HEK293 (cell line): ENCODE measurements at regions not wholly inside any gene's neighbourhood (a gene's known extent, or its start where the extent isn't known, plus 50 kb on each side); places are given as distances from the start of the nearest gene placed in this dataset.

ENCODE experiments used
- CTCF ChIA-PET: fragments of 350-600 bp; formaldehyde crosslinking; extraction: SDS; loops from one replicate; lab custom pipeline; 2021; ENCODE audit warnings: antibody characterized with exemption; lab: Yijun Ruan, JAX
- POLR2A ChIA-PET: fragments of 300-600 bp; formaldehyde crosslinking; extraction: SDS; loops from one replicate; lab custom pipeline; 2020; ENCODE audit warnings: antibody characterized with exemption, inconsistent platforms; lab: Yijun Ruan, JAX
- H3K27ac ChIP-seq: fragments of 200-500 bp; sonication (Bioruptor generic); 2 replicates; pipeline ENCODE4 v1.5.1; 2014; ENCODE audit warnings: low read depth, low read length, control low read depth, inconsistent platforms; ENCODE audit errors: extremely low read depth
- H3K36me3 ChIP-seq, 2 experiments: fragments of 200-500 bp in 1 of 2; sonication (Bioruptor generic) in 1 of 2; 1 replicate in 1 of 2; 2 replicates in 1 of 2; pipeline ENCODE4 v1.5.1; 2014 to 2017; ENCODE audit warnings: inconsistent platforms in 2 of 2, low read length in 2 of 2; ENCODE audit not compliant: control insufficient read depth in 2 of 2, insufficient read depth in 1 of 2
- H3K4me1 ChIP-seq: fragments of 200-500 bp; sonication (Bioruptor generic); 2 replicates; pipeline ENCODE4 v1.5.1; 2014; ENCODE audit warnings: mild to moderate bottlenecking, low read length, inconsistent platforms; ENCODE audit not compliant: control insufficient read depth, insufficient read depth
- H3K4me3 ChIP-seq: 2 replicates; pipeline ENCODE4 v1.5.1; 2011; ENCODE audit warnings: low read depth, mild to moderate bottlenecking, control low read depth, low read length, moderate library complexity
- H3K9me3 ChIP-seq: fragments of 200-500 bp; sonication (Bioruptor generic); 2 replicates; pipeline ENCODE4 v1.5.1; 2014; ENCODE audit warnings: low read depth, low read length, inconsistent platforms; ENCODE audit not compliant: control insufficient read depth, insufficient read depth
- ELK4 ChIP-seq: IDR thresholded peaks from 2 replicates; pipeline ENCODE4 v1.6.1; 2011; ENCODE audit warnings: mild to moderate bottlenecking, low read depth, low read length, borderline replicate concordance
- GLIS1 ChIP-seq: fragments of 450-650 bp; formaldehyde crosslinking; IDR thresholded peaks from 2 replicates; pipeline ENCODE4 v1.5.1; 2016; ENCODE audit warnings: missing biosample characterization, missing genetic modification characterization
- HOXC10 ChIP-seq: sonication (generic); formaldehyde crosslinking; IDR thresholded peaks from 2 replicates; pipeline ENCODE4 v1.8.1; 2023; ENCODE audit warnings: mild to moderate bottlenecking, missing genetic modification reagents
- IKZF3 ChIP-seq: fragments of 450-650 bp; IDR thresholded peaks from 2 replicates; pipeline ENCODE4 v1.5.0; 2018; ENCODE audit warnings: missing biosample characterization, mild to moderate bottlenecking, missing genetic modification characterization, moderate library complexity
- KLF17 ChIP-seq: fragments of 450-650 bp; formaldehyde crosslinking; IDR thresholded peaks from 2 replicates; pipeline ENCODE4 v1.5.1; 2016; ENCODE audit warnings: missing biosample characterization, missing genetic modification characterization
- MYNN ChIP-seq: fragments of 450-650 bp; formaldehyde crosslinking; IDR thresholded peaks from 2 replicates; pipeline ENCODE4 v1.5.1; 2016; ENCODE audit warnings: missing biosample characterization, missing genetic modification characterization, borderline replicate concordance
- RBAK ChIP-seq: fragments of 450-650 bp; formaldehyde crosslinking; IDR thresholded peaks from 2 replicates; pipeline ENCODE4 v1.5.1; 2016; ENCODE audit warnings: missing biosample characterization, missing genetic modification characterization
- ZBTB20 ChIP-seq: fragments of 450-650 bp; formaldehyde crosslinking; IDR thresholded peaks from 2 replicates; pipeline ENCODE4 v1.5.1; 2016; ENCODE audit warnings: missing biosample characterization, missing genetic modification characterization
- ZBTB21 ChIP-seq: fragments of 450-650 bp; formaldehyde crosslinking; IDR thresholded peaks from 2 replicates; pipeline ENCODE4 v1.5.1; 2017; ENCODE audit warnings: missing biosample characterization, missing genetic modification characterization
- ZNF133 ChIP-seq: fragments of 450-650 bp; formaldehyde crosslinking; IDR thresholded peaks from 2 replicates; pipeline ENCODE4 v1.5.1; 2016; ENCODE audit warnings: missing biosample characterization, missing genetic modification characterization
- ZNF146 ChIP-seq: fragments of 450-650 bp; formaldehyde crosslinking; IDR thresholded peaks from 2 replicates; pipeline ENCODE4 v1.5.1; 2016; ENCODE audit warnings: missing biosample characterization, missing genetic modification characterization
- ZNF155 ChIP-seq: fragments of 450-650 bp; formaldehyde crosslinking; IDR thresholded peaks from 2 replicates; pipeline ENCODE4 v1.5.1; 2016; ENCODE audit warnings: missing biosample characterization, missing genetic modification characterization
- ZNF16 ChIP-seq: fragments of 450-650 bp; formaldehyde crosslinking; IDR thresholded peaks from 2 replicates; pipeline ENCODE4 v1.5.1; 2016; ENCODE audit warnings: low read depth, missing biosample characterization, missing genetic modification characterization
- ZNF175 ChIP-seq: fragments of 450-650 bp; formaldehyde crosslinking; IDR thresholded peaks from 2 replicates; pipeline ENCODE4 v1.5.1; 2016; ENCODE audit warnings: missing biosample characterization, missing genetic modification characterization
- ZNF221 ChIP-seq: fragments of 450-650 bp; formaldehyde crosslinking; IDR thresholded peaks from 2 replicates; pipeline ENCODE4 v1.5.1; 2017; ENCODE audit warnings: missing biosample characterization, missing genetic modification characterization, borderline replicate concordance
- ZNF24 ChIP-seq: fragments of 450-650 bp; formaldehyde crosslinking; IDR thresholded peaks from 2 replicates; pipeline ENCODE4 v1.5.1; 2016; ENCODE audit warnings: missing biosample characterization, missing genetic modification characterization
- ZNF324 ChIP-seq: fragments of 450-650 bp; formaldehyde crosslinking; IDR thresholded peaks from 2 replicates; pipeline ENCODE4 v1.5.1; 2016; ENCODE audit warnings: missing biosample characterization, missing genetic modification characterization
- ZNF341 ChIP-seq: fragments of 450-650 bp; formaldehyde crosslinking; IDR thresholded peaks from 2 replicates; pipeline ENCODE4; 2016; ENCODE audit warnings: low read depth, missing biosample characterization, missing genetic modification characterization
- ZNF354C ChIP-seq: fragments of 450-650 bp; formaldehyde crosslinking; IDR thresholded peaks from 2 replicates; pipeline ENCODE4 v1.5.1; 2016; ENCODE audit warnings: missing biosample characterization, missing genetic modification characterization, low read depth, borderline replicate concordance
- ZNF423 ChIP-seq: fragments of 450-650 bp; formaldehyde crosslinking; IDR thresholded peaks from 2 replicates; pipeline ENCODE4 v1.5.1; 2016; ENCODE audit warnings: missing biosample characterization, missing genetic modification characterization
- ZNF501 ChIP-seq: fragments of 450-650 bp; formaldehyde crosslinking; IDR thresholded peaks from 2 replicates; pipeline ENCODE4 v1.5.1; 2016; ENCODE audit warnings: missing biosample characterization, missing genetic modification characterization
- ZNF513 ChIP-seq: fragments of 450-650 bp; IDR thresholded peaks from 2 replicates; pipeline ENCODE4 v1.5.1; 2018; ENCODE audit warnings: missing biosample characterization, missing genetic modification characterization
- ZNF544 ChIP-seq: fragments of 450-650 bp; formaldehyde crosslinking; IDR thresholded peaks from 2 replicates; pipeline ENCODE4 v1.5.0; 2017; ENCODE audit warnings: missing biosample characterization, missing genetic modification characterization
- ZNF621 ChIP-seq: fragments of 450-650 bp; formaldehyde crosslinking; IDR thresholded peaks from 2 replicates; pipeline ENCODE4 v1.5.1; 2017; ENCODE audit warnings: missing biosample characterization, missing genetic modification characterization
- ZNF629 ChIP-seq: fragments of 450-650 bp; formaldehyde crosslinking; IDR thresholded peaks from 2 replicates; pipeline ENCODE4 v1.5.1; 2017; ENCODE audit warnings: missing biosample characterization, missing genetic modification characterization
- ZNF658 ChIP-seq: fragments of 450-650 bp; formaldehyde crosslinking; IDR thresholded peaks from 2 replicates; pipeline ENCODE4; 2016; ENCODE audit warnings: missing biosample characterization, missing genetic modification characterization
- ZNF792 ChIP-seq: fragments of 450-650 bp; formaldehyde crosslinking; IDR thresholded peaks from 2 replicates; pipeline ENCODE4 v1.5.1; 2016; ENCODE audit warnings: missing biosample characterization, missing genetic modification characterization
- ZSCAN23 ChIP-seq: fragments of 450-650 bp; formaldehyde crosslinking; IDR thresholded peaks from 2 replicates; pipeline ENCODE4 v1.5.1; 2016; ENCODE audit warnings: missing biosample characterization, missing genetic modification characterization

- TF ChIP-seq ELK4 (no peak), ZNF354C (tag by site-specific recombination) (no peak), KLF17 (tag by site-specific recombination) (no peak), ZBTB20 (no peak), MYNN (tag by site-specific recombination) (no peak)
These were observed 427.4 kb upstream of the GYPC start (continued) for GRCh38 chr2:126228531-126228930.

GRCh38 chr2:126238251-126238650 lies 417.7 kb upstream of the GYPC start:
- no peaks in the 10 kb centered on the region for H3K9me3 ChIP-seq
- POLR2A ChIA-PET, result no interaction called here
- no peak for TF ChIP-seq ZNF423 (tag by site-specific recombination)
- TF ChIP-seq ZBTB21 (tag by site-specific recombination), result no peak
- no peak for TF ChIP-seq ZNF175 (tag by site-specific recombination)
- TF ChIP-seq ZNF544 (tag by site-specific recombination), result no peak
- no peaks in the 10 kb centered on the region for H3K4me1 ChIP-seq
- no peaks in the 10 kb centered on the region for H3K36me3 ChIP-seq
- H3K27ac ChIP-seq, result no peak overlapping the region
- CTCF ChIA-PET, result no interaction called here
- no peak overlapping the region for H3K4me3 ChIP-seq

- Histone ChIP-seq H3K27ac (no peak overlapping the region), H3K4me3 (no peak overlapping the region), H3K36me3 (no peaks in the 10 kb centered on the region), H3K9me3 (no peaks in the 10 kb centered on the region), H3K4me1 (no peaks in the 10 kb centered on the region)
- CTCF ChIA-PET, result interaction anchor here (0.8 kb wide), 1 partner anchor 11 kb away, joined by 3 read pairs; no protein-coding TSS in a partner anchor
- POLR2A ChIA-PET, result interaction anchor here (0.6 kb wide), 1 partner anchor 12 kb away, joined by 3 read pairs; no protein-coding TSS in a partner anchor
- no peak for TF ChIP-seq ZNF501 (tag by site-specific recombination)
- TF ChIP-seq ZNF341 (tag by site-specific recombination), result no peak
- no peak for TF ChIP-seq ZNF513
- TF ChIP-seq ZNF155 (tag by site-specific recombination), result no peak
- no peak for TF ChIP-seq HOXC10
These were observed 416.5 kb upstream of the GYPC start for GRCh38 chr2:126239320-126239955.

- Histone ChIP-seq H3K36me3 (no peaks in the 10 kb centered on the region), H3K4me1 (no peaks in the 10 kb centered on the region), H3K27ac (no peak overlapping the region), H3K9me3 (no peaks in the 10 kb centered on the region), H3K4me3 (no peak overlapping the region)
- POLR2A ChIA-PET, result no interaction called here
- CTCF ChIA-PET, result no interaction called here
- TF ChIP-seq ZNF221 (tag by site-specific recombination) (no peak), ZNF16 (no peak), IKZF3 (tag by site-specific recombination) (no peak), ZNF324 (tag by site-specific recombination) (no peak), ZNF629 (no peak), ZNF24 (tag by site-specific recombination) (no peak), ZSCAN23 (no peak), ZNF792 (tag by site-specific recombination) (no peak), RBAK (tag by site-specific recombination) (no peak), GLIS1 (tag by site-specific recombination) (no peak), ZNF621 (tag by site-specific recombination) (no peak), ZNF146 (no peak), ZNF133 (tag by site-specific recombination) (no peak), ZNF658 (no peak)
These were observed 415.0 kb upstream of the GYPC start for GRCh38 chr2:126241001-126241400.
